ENCODE measurements at regions not wholly inside any gene's neighbourhood (a gene's known extent, or its start where the extent isn't known, plus 50 kb on each side); places are given as distances from the start of the nearest gene placed in this dataset.

DNA sequence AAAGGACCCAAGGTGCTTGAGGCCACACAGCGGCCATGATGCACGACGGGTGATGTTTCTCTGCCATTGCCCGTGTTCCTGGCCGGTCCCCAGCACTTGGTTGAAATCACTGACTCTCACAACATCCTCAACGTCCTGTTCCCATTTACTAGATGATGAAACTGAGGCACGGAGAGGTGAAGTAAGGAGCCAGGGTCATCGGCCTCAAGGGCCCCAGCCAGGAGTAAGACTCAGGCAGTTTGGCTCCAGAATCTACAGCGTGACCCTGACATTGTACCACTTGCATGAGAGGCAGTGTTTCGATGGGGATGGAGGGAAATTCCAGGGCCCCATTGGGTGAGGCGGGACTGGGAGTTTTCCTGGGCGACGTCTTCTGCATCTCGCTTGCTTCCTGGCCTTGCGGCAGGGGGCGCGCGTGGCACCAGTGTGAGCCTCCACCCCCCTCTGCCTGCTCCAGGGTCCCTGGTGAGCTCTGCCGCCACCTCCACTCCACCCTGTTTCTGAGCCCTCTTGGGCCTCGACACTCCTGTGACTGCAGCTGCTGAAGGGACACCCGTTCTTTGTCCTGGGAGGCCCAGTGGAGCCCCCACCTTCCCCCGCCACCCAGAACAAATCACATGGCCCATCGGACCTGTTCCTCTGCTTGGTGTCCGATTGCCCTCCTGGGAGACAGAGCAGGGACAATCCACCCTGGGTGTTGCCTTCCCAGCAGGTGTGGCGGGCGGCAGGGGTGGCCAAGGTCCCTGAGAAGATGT, 133.0 kb upstream of the GSE1 start (continued):
- TF ChIP-seq, protein P1, sequence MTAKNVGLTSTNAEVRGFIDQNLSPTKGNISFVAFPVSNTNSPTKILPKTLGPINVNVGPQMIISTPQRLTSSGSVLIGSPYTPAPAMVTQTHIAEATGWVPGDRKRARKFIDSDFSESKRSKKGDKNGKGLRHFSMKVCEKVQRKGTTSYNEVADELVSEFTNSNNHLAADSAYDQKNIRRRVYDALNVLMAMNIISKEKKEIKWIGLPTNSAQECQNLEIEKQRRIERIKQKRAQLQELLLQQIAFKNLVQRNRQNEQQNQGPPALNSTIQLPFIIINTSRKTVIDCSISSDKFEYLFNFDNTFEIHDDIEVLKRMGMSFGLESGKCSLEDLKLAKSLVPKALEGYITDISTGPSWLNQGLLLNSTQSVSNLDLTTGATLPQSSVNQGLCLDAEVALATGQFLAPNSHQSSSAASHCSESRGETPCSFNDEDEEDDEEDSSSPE (CRISPR knock-in tag; IDR thresholded peaks at IDR 0.05): no peak
- TF ChIP-seq MATR3 (CRISPR knock-in tag; IDR thresholded peaks at IDR 0.05): no peak
- TF ChIP-seq, protein P2, sequence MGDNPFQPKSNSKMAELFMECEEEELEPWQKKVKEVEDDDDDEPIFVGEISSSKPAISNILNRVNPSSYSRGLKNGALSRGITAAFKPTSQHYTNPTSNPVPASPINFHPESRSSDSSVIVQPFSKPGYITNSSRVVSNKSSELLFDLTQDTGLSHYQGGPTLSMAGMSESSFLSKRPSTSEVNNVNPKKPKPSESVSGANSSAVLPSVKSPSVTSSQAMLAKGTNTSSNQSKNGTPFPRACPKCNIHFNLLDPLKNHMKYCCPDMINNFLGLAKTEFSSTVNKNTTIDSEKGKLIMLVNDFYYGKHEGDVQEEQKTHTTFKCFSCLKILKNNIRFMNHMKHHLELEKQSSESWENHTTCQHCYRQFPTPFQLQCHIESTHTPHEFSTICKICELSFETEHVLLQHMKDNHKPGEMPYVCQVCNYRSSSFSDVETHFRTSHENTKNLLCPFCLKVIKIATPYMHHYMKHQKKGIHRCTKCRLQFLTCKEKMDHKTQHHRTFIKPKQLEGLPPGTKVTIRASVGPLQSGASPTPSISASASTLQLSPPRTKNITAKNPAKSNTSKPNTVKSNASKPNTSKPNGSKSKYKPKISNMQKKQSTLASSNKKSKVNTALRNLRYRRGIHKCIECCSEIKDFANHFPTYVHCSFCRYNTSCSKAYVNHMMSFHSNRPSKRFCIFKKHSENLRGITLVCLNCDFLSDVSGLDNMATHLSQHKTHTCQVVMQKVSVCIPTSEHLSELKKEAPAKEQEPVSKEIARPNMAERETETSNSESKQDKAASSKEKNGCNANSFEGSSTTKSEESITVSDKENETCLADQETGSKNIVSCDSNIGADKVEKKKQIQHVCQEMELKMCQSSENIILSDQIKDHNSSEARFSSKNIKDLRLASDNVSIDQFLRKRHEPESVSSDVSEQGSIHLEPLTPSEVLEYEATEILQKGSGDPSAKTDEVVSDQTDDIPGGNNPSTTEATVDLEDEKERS (CRISPR knock-in tag; IDR thresholded peaks at IDR 0.05): no peak
- no peak for TF ChIP-seq KLF12 (CRISPR knock-in tag; IDR thresholded peaks at IDR 0.05; ENCODE audit: borderline replicate concordance)
- TF ChIP-seq REPIN1 (CRISPR knock-in tag; IDR thresholded peaks at IDR 0.05; ENCODE audit: borderline replicate concordance, low read depth): no peak
- no peak for TF ChIP-seq STAT5B (CRISPR knock-in tag; IDR thresholded peaks at IDR 0.05)
- no peak for TF ChIP-seq PCBP1 (IDR thresholded peaks at IDR 0.05; ENCODE audit: borderline replicate concordance, low read depth, low read length)

DNA sequence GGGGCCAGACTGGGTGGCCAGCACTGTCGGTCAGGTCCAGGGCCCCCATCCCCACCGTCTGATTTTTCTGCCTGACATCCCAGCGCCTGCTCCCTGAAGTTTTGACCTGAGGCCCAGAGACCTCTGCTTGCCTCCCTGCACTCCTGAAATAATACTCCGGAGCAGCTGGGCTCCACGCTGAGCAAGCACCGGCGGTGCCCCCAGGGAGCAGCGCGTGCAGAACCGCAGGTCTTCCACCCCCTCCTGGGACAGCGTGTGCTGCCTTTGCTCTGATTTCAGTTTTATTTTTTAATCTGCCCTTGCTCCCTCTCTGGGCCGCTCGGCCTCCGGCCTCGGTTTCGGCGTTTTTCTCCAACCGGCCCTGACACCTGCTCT, 132.4 kb upstream of the GSE1 start:
- intact Hi-C loops (cut with micrococcal nuclease; ENCODE audit: unreplicated experiment) (no loop called here), in situ Hi-C loops (cut with HindIII; ENCODE audit: extremely low pct_ligation_motif_present, low pct_unique_long_range_greater_than_20kb) (no loop called here)
- POLR2A ChIA-PET: no interaction called here
- H3K4me2 ChIP-seq (ENCODE audit: low read depth, low read length): no peak overlapping the region
- H3K4me3 ChIP-seq (replicated peaks in 1 of 3; ENCODE audit: insufficient read depth in 1 of 3, low read depth in 2 of 3, low read length in 3 of 3): no peak overlapping the region
- FAIRE-seq (no peak), DNase-seq (ENCODE audit: low spot score) (no peak), ATAC-seq (no peak)
- peaks cover 0 to 5% of the 10 kb centered on the region in 2 experiments; a peak in 4 of 5 replicates for H3K27me3 ChIP-seq (ENCODE audit: control insufficient read depth in 1 of 2, insufficient read depth in 2 of 2, low read length in 2 of 2)
- no TSS peak for BruUV-seq (replicated peaks)
- no peaks in the 10 kb centered on the region for H3K4me1 ChIP-seq (ENCODE audit: insufficient read depth, low read length)
- H3K9ac ChIP-seq (ENCODE audit: insufficient read depth, low read depth, low read length): no peak overlapping the region
- H3K9me3 ChIP-seq (ENCODE audit: low read length): no peaks in the 10 kb centered on the region
- CTCF ChIA-PET (ENCODE audit: low intra/inter-chr PET ratio, low total read pairs): interaction anchor here (0.7 kb wide), 1 partner anchor 130 kb away, joined by 3 read pairs; no protein-coding TSS in a partner anchor
- H3K27ac ChIP-seq (ENCODE audit: extremely low read length, insufficient read depth, low read length): no peak overlapping the region
- H3K36me3 ChIP-seq (replicated peaks in 1 of 2; ENCODE audit: control insufficient read depth in 1 of 2, insufficient read depth in 2 of 2, low read length in 2 of 2): no peaks in the 10 kb centered on the region
- no peaks in the 10 kb centered on the region for H4K20me1 ChIP-seq (ENCODE audit: insufficient read depth, low read length)
- no peaks in the 10 kb centered on the region for H3K79me2 ChIP-seq (ENCODE audit: insufficient read depth, low read length)
- no peak overlapping the region for H2AFZ ChIP-seq (ENCODE audit: low read length)
- 74% methylated on average over 18 of the region's 18 CpGs for WGBS (ENCODE audit: low lambda C conversion rate)
- TF ChIP-seq SRF (IDR thresholded peaks at IDR 0.05; ENCODE audit: low read depth, low read length) (no peak), RFX1 (IDR thresholded peaks at IDR 0.05) (no peak), MIER3 (CRISPR knock-in tag; IDR thresholded peaks at IDR 0.05; ENCODE audit: borderline replicate concordance) (no peak), SOX6 (IDR thresholded peaks at IDR 0.05) (no peak), SOX6 (CRISPR knock-in tag; IDR thresholded peaks at IDR 0.05) (no peak), HOMEZ (CRISPR knock-in tag; IDR thresholded peaks at IDR 0.05; ENCODE audit: low read depth) (no peak), RARG (CRISPR knock-in tag; IDR thresholded peaks at IDR 0.05; ENCODE audit: low read depth) (no peak), ZNF678 (CRISPR knock-in tag; IDR thresholded peaks at IDR 0.05) (no peak), ZFP36 (IDR thresholded peaks at IDR 0.05; ENCODE audit: borderline replicate concordance, low read depth, low read length, partially characterized antibody) (no peak), ATAD3A (CRISPR knock-in tag; IDR thresholded peaks at IDR 0.05) (no peak)
- TF ChIP-seq, protein P3, sequence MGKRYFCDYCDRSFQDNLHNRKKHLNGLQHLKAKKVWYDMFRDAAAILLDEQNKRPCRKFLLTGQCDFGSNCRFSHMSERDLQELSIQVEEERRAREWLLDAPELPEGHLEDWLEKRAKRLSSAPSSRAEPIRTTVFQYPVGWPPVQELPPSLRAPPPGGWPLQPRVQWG (CRISPR knock-in tag; IDR thresholded peaks at IDR 0.05; ENCODE audit: borderline replicate concordance, low read depth): no peak
